Adrenal gland (tissue), 5 donors: ENCODE measurements at regions not wholly inside any gene's neighbourhood (a gene's known extent, or its start where the extent isn't known, plus 50 kb on each side); places are given as distances from the start of the nearest gene placed in this dataset.

ENCODE experiments used
- POLR2A ChIP-seq, 2 donors: fragments of 450-650 bp; IDR thresholded peaks; one replicate each; pipeline ENCODE4 v1.6.1; 2017; ENCODE audit warnings: antibody characterized with exemption in 2 of 2, mild to moderate bottlenecking in 2 of 2, moderate library complexity in 1 of 2
- TF ChIP-seq, protein P1 (sequence below), 6 experiments: fragments of 450-650 bp in 4 of 6; fragments of 200-600 bp in 2 of 6; sonication (generic) in 1 of 6; IDR thresholded peaks; 1 replicate in 5 of 6; 2 replicates in 1 of 6; pipeline versions ENCODE4 v1.5.1 to v1.8.0; 2016 to 2021; ENCODE audit warnings: antibody characterized with exemption in 6 of 6, mild to moderate bottlenecking in 2 of 6, moderate library complexity in 1 of 6
- donor health status: DM: no; HTN: no; CAD: no.

DNA sequence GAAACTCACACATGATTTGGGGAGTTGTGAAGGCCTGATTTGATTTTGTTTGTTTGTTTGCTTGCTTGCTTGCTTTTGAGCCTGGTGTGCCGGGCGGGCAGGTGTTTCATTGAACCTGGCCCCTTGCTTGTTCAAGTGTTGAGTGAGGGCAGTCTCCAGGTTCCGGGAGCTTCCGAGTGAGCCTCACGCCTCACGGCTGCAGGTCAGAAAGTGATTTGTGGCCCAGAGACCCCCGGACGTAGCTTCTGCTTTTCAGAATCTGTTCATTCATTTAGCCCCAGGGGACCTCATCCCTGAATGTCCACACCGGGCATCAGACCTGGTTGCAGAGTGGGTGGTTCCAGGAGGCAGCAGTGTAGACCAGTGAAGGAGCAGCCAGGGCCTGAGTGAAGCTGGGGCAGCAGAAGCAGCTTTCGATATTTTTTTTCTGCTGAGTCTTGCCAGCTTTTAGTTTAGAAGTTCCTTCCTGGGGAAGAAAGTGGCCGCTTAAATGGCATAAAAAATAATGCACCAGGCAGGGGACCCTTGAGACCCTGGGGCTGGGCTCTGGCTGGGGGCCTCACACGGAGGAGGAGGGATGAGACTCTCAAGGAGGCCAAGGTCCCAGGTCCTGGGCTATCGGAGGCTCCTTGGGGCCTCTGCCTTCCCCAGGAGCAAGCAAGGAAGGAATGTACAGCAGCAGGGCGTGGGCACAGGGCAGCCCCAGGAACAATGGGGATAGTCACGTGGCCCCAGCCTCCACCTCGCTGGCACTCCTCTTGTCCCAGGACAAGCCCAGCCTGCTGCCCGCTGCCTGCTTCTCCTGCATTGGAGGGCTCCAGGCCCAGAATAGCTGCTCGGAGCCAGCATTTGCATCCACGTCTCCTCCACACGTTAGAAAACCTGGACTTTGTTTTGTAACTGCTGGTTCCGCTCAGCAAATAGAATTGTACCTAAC lies 89.2 kb upstream of the BHLHE23 start:
- TF ChIP-seq POLR2A (IDR thresholded peaks at IDR 0.05): no peak
- TF ChIP-seq, protein P1, sequence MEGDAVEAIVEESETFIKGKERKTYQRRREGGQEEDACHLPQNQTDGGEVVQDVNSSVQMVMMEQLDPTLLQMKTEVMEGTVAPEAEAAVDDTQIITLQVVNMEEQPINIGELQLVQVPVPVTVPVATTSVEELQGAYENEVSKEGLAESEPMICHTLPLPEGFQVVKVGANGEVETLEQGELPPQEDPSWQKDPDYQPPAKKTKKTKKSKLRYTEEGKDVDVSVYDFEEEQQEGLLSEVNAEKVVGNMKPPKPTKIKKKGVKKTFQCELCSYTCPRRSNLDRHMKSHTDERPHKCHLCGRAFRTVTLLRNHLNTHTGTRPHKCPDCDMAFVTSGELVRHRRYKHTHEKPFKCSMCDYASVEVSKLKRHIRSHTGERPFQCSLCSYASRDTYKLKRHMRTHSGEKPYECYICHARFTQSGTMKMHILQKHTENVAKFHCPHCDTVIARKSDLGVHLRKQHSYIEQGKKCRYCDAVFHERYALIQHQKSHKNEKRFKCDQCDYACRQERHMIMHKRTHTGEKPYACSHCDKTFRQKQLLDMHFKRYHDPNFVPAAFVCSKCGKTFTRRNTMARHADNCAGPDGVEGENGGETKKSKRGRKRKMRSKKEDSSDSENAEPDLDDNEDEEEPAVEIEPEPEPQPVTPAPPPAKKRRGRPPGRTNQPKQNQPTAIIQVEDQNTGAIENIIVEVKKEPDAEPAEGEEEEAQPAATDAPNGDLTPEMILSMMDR (IDR thresholded peaks at IDR 0.05): no peak
